ENCODE measurements at regions not wholly inside any gene's neighbourhood (a gene's known extent, or its start where the extent isn't known, plus 50 kb on each side); places are given as distances from the start of the nearest gene placed in this dataset.

DNA sequence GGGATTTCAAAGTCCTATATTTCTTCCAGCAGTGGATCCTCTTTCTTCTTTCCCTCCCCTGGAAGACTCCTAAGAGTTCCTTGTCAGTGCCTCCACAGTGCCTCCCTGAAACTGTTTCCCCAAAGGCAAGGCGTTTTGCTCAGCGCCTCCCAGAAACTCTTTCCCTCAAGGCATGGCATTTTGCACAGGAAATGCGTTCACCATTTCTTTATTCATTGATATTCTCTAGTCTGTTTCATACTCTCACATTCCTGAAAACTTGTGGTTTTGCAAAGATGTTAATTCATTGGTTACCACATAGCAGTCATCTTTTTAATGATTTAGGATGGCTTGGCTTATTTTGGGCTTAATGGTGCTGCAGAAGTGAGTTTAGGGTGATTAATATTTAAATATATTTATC, 177.3 kb upstream of the SLC10A2 start:
- H3K4me3 ChIP-seq (ENCODE audit: low read depth, low read length), result no peak overlapping the region
- POLR2A ChIA-PET, result no interaction called here
- CTCF ChIA-PET, result no interaction called here
- H3K36me3 ChIP-seq (ENCODE audit: control insufficient read depth, insufficient read depth, low read length), result no peaks in the 10 kb centered on the region
- TF ChIP-seq, protein P1, sequence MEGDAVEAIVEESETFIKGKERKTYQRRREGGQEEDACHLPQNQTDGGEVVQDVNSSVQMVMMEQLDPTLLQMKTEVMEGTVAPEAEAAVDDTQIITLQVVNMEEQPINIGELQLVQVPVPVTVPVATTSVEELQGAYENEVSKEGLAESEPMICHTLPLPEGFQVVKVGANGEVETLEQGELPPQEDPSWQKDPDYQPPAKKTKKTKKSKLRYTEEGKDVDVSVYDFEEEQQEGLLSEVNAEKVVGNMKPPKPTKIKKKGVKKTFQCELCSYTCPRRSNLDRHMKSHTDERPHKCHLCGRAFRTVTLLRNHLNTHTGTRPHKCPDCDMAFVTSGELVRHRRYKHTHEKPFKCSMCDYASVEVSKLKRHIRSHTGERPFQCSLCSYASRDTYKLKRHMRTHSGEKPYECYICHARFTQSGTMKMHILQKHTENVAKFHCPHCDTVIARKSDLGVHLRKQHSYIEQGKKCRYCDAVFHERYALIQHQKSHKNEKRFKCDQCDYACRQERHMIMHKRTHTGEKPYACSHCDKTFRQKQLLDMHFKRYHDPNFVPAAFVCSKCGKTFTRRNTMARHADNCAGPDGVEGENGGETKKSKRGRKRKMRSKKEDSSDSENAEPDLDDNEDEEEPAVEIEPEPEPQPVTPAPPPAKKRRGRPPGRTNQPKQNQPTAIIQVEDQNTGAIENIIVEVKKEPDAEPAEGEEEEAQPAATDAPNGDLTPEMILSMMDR (IDR thresholded peaks at IDR 0.05; ENCODE audit: insufficient read depth, low read depth, low read length), result no peak
- H3K27me3 ChIP-seq (ENCODE audit: control insufficient read depth, insufficient read depth, low read length), result no peaks in the 10 kb centered on the region
- DNase-seq (ENCODE audit: low read depth), result no peak

DNA sequence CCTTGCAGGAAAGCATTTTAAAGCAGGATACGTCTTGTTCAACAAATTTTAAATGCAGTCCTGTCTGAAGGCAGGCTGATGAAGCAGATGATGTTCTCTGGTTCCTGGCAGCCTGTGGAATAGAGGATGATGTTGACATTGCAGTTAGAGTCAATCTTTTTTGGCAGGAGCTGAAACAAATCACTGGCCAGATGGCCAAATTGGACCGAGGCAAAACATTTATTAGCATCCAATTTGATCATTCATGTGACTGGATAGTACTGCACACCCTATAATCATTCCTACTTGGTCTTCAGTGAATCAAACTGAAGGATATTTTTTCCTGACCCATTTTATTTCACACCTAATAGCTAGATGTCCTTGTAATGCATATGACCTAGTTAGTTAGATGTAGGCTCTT, 172.2 kb upstream of the SLC10A2 start:
- TF ChIP-seq, protein P1 (IDR thresholded peaks at IDR 0.05; ENCODE audit: insufficient read depth, low read depth, low read length), result no peak
- no peak for DNase-seq (ENCODE audit: low read depth)
- Histone ChIP-seq H3K27me3 (ENCODE audit: control insufficient read depth, insufficient read depth, low read length) (no peaks in the 10 kb centered on the region), H3K36me3 (ENCODE audit: control insufficient read depth, insufficient read depth, low read length) (no peaks in the 10 kb centered on the region), H3K4me3 (ENCODE audit: low read depth, low read length) (no peak overlapping the region)
- CTCF ChIA-PET, result no interaction called here
- POLR2A ChIA-PET, result no interaction called here

DNA sequence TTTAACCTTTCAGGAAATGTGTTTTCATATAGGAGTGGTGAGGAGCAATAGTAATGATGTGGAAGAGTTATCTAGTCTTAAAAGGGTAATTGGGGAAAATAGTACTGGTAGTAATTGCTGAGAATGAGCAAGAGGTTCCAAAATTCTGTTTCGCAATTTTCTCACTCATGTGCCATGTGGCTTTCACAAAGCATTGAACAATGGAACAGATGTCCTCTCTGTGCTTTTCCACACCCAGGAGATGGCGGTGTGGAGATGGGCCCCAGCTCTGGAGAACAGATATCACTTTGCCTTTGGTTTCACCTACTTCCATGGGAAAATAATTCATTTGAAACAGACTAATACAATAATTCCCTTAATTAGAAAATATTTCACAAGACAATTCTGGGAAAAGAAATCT, 170.0 kb upstream of the SLC10A2 start:
- Histone ChIP-seq H3K4me3 (ENCODE audit: low read depth, low read length) (no peak overlapping the region), H3K27me3 (ENCODE audit: control insufficient read depth, insufficient read depth, low read length) (no peaks in the 10 kb centered on the region), H3K36me3 (ENCODE audit: control insufficient read depth, insufficient read depth, low read length) (no peaks in the 10 kb centered on the region)
- no peak for DNase-seq (ENCODE audit: low read depth)
- TF ChIP-seq, protein P1 (IDR thresholded peaks at IDR 0.05; ENCODE audit: insufficient read depth, low read depth, low read length), result no peak
- CTCF ChIA-PET, result no interaction called here
- POLR2A ChIA-PET, result no interaction called here

DNA sequence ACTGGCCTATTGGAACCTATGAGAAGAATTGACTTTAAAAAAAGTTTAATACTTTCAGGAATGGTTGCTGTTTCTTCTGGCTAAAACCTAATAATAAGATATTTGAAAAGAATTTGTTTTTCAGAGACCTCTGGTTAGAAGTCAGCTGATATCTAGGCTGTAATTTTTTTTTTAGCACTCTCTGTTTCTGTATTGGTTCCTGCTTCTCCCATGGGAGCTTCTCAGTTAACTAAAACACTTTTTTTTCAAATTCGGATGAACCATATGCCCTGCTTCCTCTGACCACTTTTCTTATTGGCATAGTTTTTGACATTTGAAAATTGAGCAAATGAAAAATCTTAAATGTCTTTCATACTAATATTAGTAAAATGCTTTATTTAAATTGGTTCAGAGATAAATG, 163.5 kb upstream of the SLC10A2 start:
- DNase-seq (ENCODE audit: low read depth), result no peak
- Histone ChIP-seq H3K27me3 (ENCODE audit: control insufficient read depth, insufficient read depth, low read length) (no peaks in the 10 kb centered on the region), H3K36me3 (ENCODE audit: control insufficient read depth, insufficient read depth, low read length) (no peaks in the 10 kb centered on the region), H3K4me3 (ENCODE audit: low read depth, low read length) (no peak overlapping the region)
- ChIA-PET POLR2A (no interaction called here), CTCF (no interaction called here)
- TF ChIP-seq, protein P1 (IDR thresholded peaks at IDR 0.05; ENCODE audit: insufficient read depth, low read depth, low read length), result no peak

DNA sequence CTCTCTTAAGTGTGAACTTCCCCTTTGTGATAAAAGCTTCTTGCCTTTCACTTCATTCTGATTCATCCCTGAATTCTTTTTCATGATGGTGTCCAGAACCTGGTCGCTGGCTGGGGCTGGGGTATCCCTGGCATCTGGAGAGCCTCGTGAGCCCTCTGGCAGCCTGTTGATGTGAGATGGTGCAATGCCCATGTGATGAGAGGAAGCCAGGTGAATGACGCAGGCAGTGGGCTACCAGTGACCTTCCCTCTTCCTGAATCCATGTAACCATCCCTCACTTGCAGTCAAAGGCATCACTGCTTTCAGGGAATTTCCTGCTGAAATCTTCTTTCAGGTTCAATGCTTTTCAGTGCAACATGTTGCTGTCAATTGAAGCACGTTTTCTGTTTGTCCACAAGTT, 158.6 kb upstream of the SLC10A2 start:
- no peaks in the 10 kb centered on the region for H3K36me3 ChIP-seq (ENCODE audit: control insufficient read depth, insufficient read depth, low read length)
- H3K27me3 ChIP-seq (ENCODE audit: control insufficient read depth, insufficient read depth, low read length), result no peaks in the 10 kb centered on the region
- TF ChIP-seq, protein P1 (IDR thresholded peaks at IDR 0.05; ENCODE audit: insufficient read depth, low read depth, low read length), result no peak
- no peak for DNase-seq (ENCODE audit: low read depth)
- no peak overlapping the region for H3K4me3 ChIP-seq (ENCODE audit: low read depth, low read length)
- ChIA-PET CTCF (no interaction called here), POLR2A (no interaction called here)

Measured in BJ (cell line).